ENCODE measurements at regions not wholly inside any gene's neighbourhood (a gene's known extent, or its start where the extent isn't known, plus 50 kb on each side); places are given as distances from the start of the nearest gene placed in this dataset.

GRCh38 chr21:35144978-35145377 lies 95.9 kb upstream of the RUNX1 start:
- TF ChIP-seq CTCF (IDR thresholded peaks at IDR 0.05; ENCODE audit: low read depth, low read length) (no peak), POLR2A (IDR thresholded peaks at IDR 0.05; ENCODE audit: extremely low read depth, insufficient read length) (no peak), MYC (IDR thresholded peaks at IDR 0.05; ENCODE audit: low read depth, low read length) (no peak)
- TF ChIP-seq, protein P1, sequence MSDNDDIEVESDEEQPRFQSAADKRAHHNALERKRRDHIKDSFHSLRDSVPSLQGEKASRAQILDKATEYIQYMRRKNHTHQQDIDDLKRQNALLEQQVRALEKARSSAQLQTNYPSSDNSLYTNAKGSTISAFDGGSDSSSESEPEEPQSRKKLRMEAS (IDR thresholded peaks at IDR 0.05; ENCODE audit: low read depth, low read length): no peak
